ENCODE measurements at regions not wholly inside any gene's neighbourhood (a gene's known extent, or its start where the extent isn't known, plus 50 kb on each side); places are given as distances from the start of the nearest gene placed in this dataset.

- no peaks in the 10 kb centered on the region for H4K20me1 ChIP-seq (ENCODE audit: control insufficient read depth, insufficient read depth, low read length, poor library complexity, severe bottlenecking)
- no peaks in the 10 kb centered on the region for H3K79me2 ChIP-seq (ENCODE audit: control insufficient read depth, insufficient read depth, low read length)
- no peaks in the 10 kb centered on the region for H3K27me3 Mint-ChIP-seq
- ChIA-PET CTCF (no interaction called here), POLR2A (no interaction called here)
- no peaks in the 10 kb centered on the region for H3K27me3 ChIP-seq (replicated peaks in 1 of 4; ENCODE audit: control extremely low read depth in 1 of 4, control insufficient read depth in 3 of 4, insufficient read depth in 4 of 4, low read length in 3 of 4)
- DNase-seq (no peak), ATAC-seq (ENCODE audit: low read depth) (no peak)
- H3K9ac ChIP-seq (ENCODE audit: low read length) = no peak overlapping the region
- intact Hi-C loops (cut with micrococcal nuclease) = no loop called here
- H3K36me3 ChIP-seq (replicated peaks in 1 of 2; ENCODE audit: control extremely low read depth in 1 of 2, control insufficient read depth in 1 of 2, extremely low read depth in 1 of 2, insufficient read depth in 2 of 2, low read length in 1 of 2) = no peaks in the 10 kb centered on the region
- no peak overlapping the region for H3K4me3 Mint-ChIP-seq
- no peak overlapping the region for H3K27ac Mint-ChIP-seq
- H3K4me1 Mint-ChIP-seq = no peaks in the 10 kb centered on the region
- no peak overlapping the region for H3K4me2 ChIP-seq (replicated peaks; ENCODE audit: low read depth, low read length, poor library complexity, severe bottlenecking)
- WGBS (ENCODE audit: insufficient coverage) = 82% methylated on average over 3 of the region's 5 CpGs
- H3K4me3 ChIP-seq (ENCODE audit: control extremely low read depth in 1 of 5, extremely low read depth in 1 of 5, insufficient read depth in 1 of 5, low read depth in 2 of 5, low read length in 4 of 5) = no peak overlapping the region
- H3K9me3 Mint-ChIP-seq (ENCODE audit: insufficient read depth) = no peaks in the 10 kb centered on the region
- H3K9me3 ChIP-seq (ENCODE audit: control extremely low read depth in 1 of 3, control insufficient read depth in 2 of 3, insufficient read depth in 1 of 3, low read length in 2 of 3) = peaks cover 0 to 2% (median 0%) of the 10 kb centered on the region in 3 donors
- H3K4me1 ChIP-seq (ENCODE audit: control insufficient read depth in 2 of 2, insufficient read depth in 2 of 2, low read length in 2 of 2) = no peaks in the 10 kb centered on the region
- no peak overlapping the region for H2AFZ ChIP-seq (ENCODE audit: insufficient read depth, low read depth, low read length, poor library complexity, severe bottlenecking)
- H3K27ac ChIP-seq (ENCODE audit: low read length in 2 of 2) = no peak overlapping the region
- TF ChIP-seq EZH2 (IDR thresholded peaks at IDR 0.05; ENCODE audit: borderline replicate concordance, insufficient read depth, low read depth, low read length, poor library complexity, severe bottlenecking) = no peak
- TF ChIP-seq CTCF (IDR thresholded peaks at IDR 0.05) = no peak
Measured at GRCh38 chr1:170284951-170285350, 139.2 kb downstream of the NTMT2 start.

- POLR2A ChIA-PET = no interaction called here
Measured at GRCh38 chr1:170288155-170288554, 142.4 kb downstream of the NTMT2 start.

More at GRCh38 chr1:170288155-170288554, 142.4 kb downstream of the NTMT2 start:
- no peak overlapping the region for H3K4me3 ChIP-seq (ENCODE audit: control extremely low read depth in 1 of 5, extremely low read depth in 1 of 5, insufficient read depth in 1 of 5, low read depth in 2 of 5, low read length in 4 of 5)
- ATAC-seq (ENCODE audit: low read depth) (no peak), DNase-seq (no peak)
- Mint-ChIP-seq H3K4me1 (no peaks in the 10 kb centered on the region), H3K27ac (no peak overlapping the region), H3K4me3 (no peak overlapping the region), H3K27me3 (peaks cover 3% of the 10 kb centered on the region), H3K9me3 (ENCODE audit: insufficient read depth) (no peaks in the 10 kb centered on the region)
- H3K79me2 ChIP-seq (ENCODE audit: control insufficient read depth, insufficient read depth, low read length) = no peaks in the 10 kb centered on the region
- no peak overlapping the region for H3K4me2 ChIP-seq (replicated peaks; ENCODE audit: low read depth, low read length, poor library complexity, severe bottlenecking)
- TF ChIP-seq EZH2 (IDR thresholded peaks at IDR 0.05; ENCODE audit: borderline replicate concordance, insufficient read depth, low read depth, low read length, poor library complexity, severe bottlenecking) = no peak
- TF ChIP-seq CTCF (IDR thresholded peaks at IDR 0.05) = no peak
- no peaks in the 10 kb centered on the region for H3K27me3 ChIP-seq (replicated peaks in 1 of 4; ENCODE audit: control extremely low read depth in 1 of 4, control insufficient read depth in 3 of 4, insufficient read depth in 4 of 4, low read length in 3 of 4)
- H4K20me1 ChIP-seq (ENCODE audit: control insufficient read depth, insufficient read depth, low read length, poor library complexity, severe bottlenecking) = no peaks in the 10 kb centered on the region
- CTCF ChIA-PET = no interaction called here
- H3K27ac ChIP-seq (ENCODE audit: low read length in 2 of 2) = no peak overlapping the region
- no peaks in the 10 kb centered on the region for H3K4me1 ChIP-seq (ENCODE audit: control insufficient read depth in 2 of 2, insufficient read depth in 2 of 2, low read length in 2 of 2)
- WGBS (ENCODE audit: insufficient coverage) = 100% methylated on average over 2 of the region's 3 CpGs
- intact Hi-C loops (cut with micrococcal nuclease) = no loop called here
- H3K9ac ChIP-seq (ENCODE audit: low read length) = no peak overlapping the region
- no peak overlapping the region for H2AFZ ChIP-seq (ENCODE audit: insufficient read depth, low read depth, low read length, poor library complexity, severe bottlenecking)
- H3K9me3 ChIP-seq (ENCODE audit: control extremely low read depth in 1 of 3, control insufficient read depth in 2 of 3, insufficient read depth in 1 of 3, low read length in 2 of 3) = peaks cover 0 to 2% (median 0%) of the 10 kb centered on the region in 3 donors
- H3K36me3 ChIP-seq (replicated peaks in 1 of 2; ENCODE audit: control extremely low read depth in 1 of 2, control insufficient read depth in 1 of 2, extremely low read depth in 1 of 2, insufficient read depth in 2 of 2, low read length in 1 of 2) = no peaks in the 10 kb centered on the region

Data from B cell (primary cell).